ENCODE measurements at regions not wholly inside any gene's neighbourhood (a gene's known extent, or its start where the extent isn't known, plus 50 kb on each side); places are given as distances from the start of the nearest gene placed in this dataset.

DNA sequence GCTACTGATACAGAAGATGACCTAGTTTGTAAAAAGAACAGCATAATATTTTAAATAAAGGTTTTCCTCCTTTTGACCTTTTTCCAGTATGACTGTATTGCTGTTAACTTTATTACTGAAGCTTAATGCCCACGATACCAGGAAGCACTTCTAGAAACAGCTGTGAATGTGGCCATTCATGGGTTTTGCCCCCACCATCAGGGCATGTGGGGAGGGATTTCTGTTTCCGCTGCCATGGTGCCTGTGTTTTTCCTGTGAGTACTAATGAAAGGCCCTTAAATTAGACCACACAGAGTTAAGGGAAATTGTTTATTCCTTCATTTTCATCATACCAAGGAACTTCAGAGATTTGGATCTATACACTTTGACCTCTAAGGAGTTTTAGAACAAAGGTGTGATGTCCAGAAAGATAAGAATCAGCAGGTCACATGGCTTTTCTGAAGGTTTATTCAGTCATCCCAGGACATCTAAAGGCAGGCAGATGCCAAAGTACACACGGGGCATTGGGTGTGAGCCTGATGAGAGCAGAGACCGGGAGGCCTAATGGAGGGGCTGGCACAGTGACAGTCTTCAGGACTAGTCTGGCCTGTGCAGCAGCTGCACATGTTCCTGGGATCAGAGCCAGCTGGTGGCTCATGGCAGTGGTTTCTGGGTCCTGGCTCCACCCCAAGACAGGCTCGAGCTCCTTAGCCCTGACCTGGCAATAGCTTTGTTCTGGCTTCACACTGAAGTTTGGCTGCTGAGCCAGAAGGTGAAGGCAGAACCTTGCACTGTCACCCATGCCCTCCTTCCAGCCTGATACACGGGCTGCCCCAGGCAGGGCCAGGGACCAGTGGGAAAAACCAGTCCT lies 190.9 kb downstream of the REEP3 start:
- no peak for TF ChIP-seq JUND (IDR thresholded peaks at IDR 0.05; ENCODE audit: low read depth)
- in situ Hi-C loops (cut with HindIII; ENCODE audit: low pct_unique_long_range_greater_than_20kb, low sequenced_read_pairs), result no loop called here
- DNase-seq (ENCODE audit: low read depth in 1 of 2, low spot score in 1 of 2), result peak; percentile 41 to 95

GRCh38 chr10:63712717-63713115 lies 191.5 kb downstream of the REEP3 start:
- in situ Hi-C loops (cut with HindIII; ENCODE audit: low pct_unique_long_range_greater_than_20kb, low sequenced_read_pairs), result no loop called here
- DNase-seq (ENCODE audit: low read depth in 1 of 2, low spot score in 1 of 2), result no peak
- no peak for TF ChIP-seq JUND (IDR thresholded peaks at IDR 0.05; ENCODE audit: low read depth)

DNA sequence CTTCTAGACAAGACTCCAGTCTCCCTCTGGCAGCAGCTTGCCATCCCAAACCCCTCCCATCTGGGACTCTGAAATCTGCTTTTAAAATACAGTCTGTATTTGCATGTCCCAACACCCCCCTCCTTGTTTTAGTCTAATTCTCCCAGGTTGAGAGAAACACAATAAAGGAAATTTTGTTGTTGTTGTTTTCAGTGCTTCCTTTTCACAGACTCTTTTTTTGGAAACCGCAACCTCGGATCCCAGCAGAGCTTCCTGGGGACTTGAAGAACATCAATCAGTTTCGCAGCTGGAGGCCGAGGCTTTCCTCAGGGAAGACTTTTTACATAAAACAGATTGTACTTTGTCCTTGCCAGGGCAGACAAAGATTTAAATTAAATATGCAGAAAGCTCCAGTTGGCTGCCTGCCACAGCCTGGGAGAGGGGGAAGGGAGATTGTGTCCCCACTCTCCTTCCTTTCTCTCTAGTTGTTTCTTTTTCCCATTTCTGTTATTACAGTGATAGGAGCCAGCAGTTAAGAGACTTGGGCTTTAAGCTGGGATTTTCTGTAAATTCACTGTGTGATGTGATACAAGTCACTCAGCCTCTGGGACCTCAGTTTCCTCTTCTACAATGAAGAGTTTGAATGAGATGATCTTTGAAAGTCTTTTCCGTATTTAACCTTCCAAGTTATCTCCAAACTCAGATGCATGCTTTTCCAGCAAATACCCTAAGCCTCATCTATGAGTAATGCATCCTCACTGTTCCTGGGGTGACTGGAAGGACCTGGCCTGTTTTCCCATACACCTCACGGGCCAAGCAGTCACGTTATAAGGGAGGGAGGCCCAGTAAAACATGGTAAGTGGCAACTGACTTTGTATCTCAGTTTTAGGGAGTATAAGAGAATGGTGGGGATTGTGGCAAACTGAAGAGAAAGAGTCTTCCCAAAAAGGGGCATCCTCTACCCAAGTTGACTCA lies 192.3 kb downstream of the REEP3 start:
- in situ Hi-C loops (cut with HindIII; ENCODE audit: low pct_unique_long_range_greater_than_20kb, low sequenced_read_pairs), result no loop called here
- TF ChIP-seq JUND (IDR thresholded peaks at IDR 0.05; ENCODE audit: low read depth), result no peak
- no peak for DNase-seq (ENCODE audit: low read depth in 1 of 2, low spot score in 1 of 2)

- no peak for TF ChIP-seq JUND (IDR thresholded peaks at IDR 0.05; ENCODE audit: low read depth)
- in situ Hi-C loops (cut with HindIII; ENCODE audit: low pct_unique_long_range_greater_than_20kb, low sequenced_read_pairs), result no loop called here
These were observed 194.9 kb downstream of the REEP3 start for GRCh38 chr10:63716016-63716580.

DNA sequence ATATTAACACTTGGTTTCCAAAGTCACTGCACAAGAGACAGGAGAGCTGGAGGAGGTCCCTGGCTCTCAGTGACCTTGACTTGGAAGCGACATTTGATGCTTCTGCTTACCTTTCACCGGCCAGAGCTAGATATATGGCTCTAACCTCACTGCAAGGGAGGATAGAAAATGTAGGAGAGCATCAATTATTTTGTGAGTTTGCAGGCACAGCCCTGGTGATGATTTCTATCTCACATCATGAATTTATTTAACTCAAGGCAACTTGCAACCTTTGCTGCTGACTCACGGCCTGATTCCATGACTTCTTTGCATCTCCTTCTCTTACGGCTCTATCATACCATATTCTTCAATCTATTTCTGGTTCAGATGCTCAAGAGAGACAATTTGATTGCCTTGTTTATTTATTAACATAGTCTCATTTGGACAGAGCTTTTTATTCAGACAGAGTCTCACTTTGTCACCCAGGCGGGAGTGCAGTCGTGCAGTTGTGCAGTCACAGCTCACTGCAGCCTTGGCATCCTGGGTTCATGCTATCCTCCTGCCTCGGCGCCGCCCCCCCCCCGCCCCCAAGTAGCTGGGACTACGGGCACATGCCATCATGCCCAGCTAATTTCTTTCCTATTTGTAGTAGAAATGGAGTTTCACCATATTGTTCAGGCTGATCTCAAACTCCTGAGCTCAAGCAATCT lies 196.0 kb downstream of the REEP3 start:
- no peak for TF ChIP-seq JUND (IDR thresholded peaks at IDR 0.05; ENCODE audit: low read depth)
- in situ Hi-C loops (cut with HindIII; ENCODE audit: low pct_unique_long_range_greater_than_20kb, low sequenced_read_pairs), result no loop called here
- DNase-seq (ENCODE audit: low read depth in 1 of 2, low spot score in 1 of 2), result no peak

More at GRCh38 chr10:63716016-63716580, 194.9 kb downstream of the REEP3 start:
- no peak for DNase-seq (ENCODE audit: low read depth in 1 of 2, low spot score in 1 of 2)

- no peak for DNase-seq (ENCODE audit: low read depth in 1 of 2, low spot score in 1 of 2)
- in situ Hi-C loops (cut with HindIII; ENCODE audit: low pct_unique_long_range_greater_than_20kb, low sequenced_read_pairs), result no loop called here
- TF ChIP-seq JUND (IDR thresholded peaks at IDR 0.05; ENCODE audit: low read depth), result no peak
These were observed 196.8 kb downstream of the REEP3 start for GRCh38 chr10:63718006-63718405.

DNA sequence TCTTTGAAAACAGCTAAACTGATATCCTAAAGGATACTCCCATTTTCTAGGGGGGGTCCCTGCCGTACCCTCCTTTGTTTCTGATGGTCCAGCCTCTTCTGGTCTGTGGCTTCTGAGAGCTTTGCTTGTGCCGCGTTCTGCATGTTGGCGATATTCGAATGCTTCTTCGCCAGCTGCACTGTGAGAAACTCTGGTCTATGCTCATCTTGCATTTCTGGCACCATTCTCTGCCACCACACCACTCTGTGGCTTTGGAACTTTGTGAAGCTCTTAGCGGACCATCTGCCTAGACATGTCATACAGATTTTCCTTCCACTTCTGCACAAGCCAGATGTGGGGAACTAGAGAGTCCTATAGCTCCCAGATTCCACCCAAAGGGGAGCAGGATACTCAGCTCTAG lies 197.2 kb downstream of the REEP3 start:
- TF ChIP-seq JUND (IDR thresholded peaks at IDR 0.05; ENCODE audit: low read depth), result no peak
- in situ Hi-C loops (cut with HindIII; ENCODE audit: low pct_unique_long_range_greater_than_20kb, low sequenced_read_pairs), result no loop called here
- no peak for DNase-seq (ENCODE audit: low read depth in 1 of 2, low spot score in 1 of 2)

GRCh38 chr10:63719226-63719856 lies 198.1 kb downstream of the REEP3 start:
- in situ Hi-C loops (cut with HindIII; ENCODE audit: low pct_unique_long_range_greater_than_20kb, low sequenced_read_pairs), result no loop called here
- DNase-seq (ENCODE audit: low read depth in 1 of 2, low spot score in 1 of 2), result no peak
- TF ChIP-seq JUND (IDR thresholded peaks at IDR 0.05; ENCODE audit: low read depth), result no peak

DNA sequence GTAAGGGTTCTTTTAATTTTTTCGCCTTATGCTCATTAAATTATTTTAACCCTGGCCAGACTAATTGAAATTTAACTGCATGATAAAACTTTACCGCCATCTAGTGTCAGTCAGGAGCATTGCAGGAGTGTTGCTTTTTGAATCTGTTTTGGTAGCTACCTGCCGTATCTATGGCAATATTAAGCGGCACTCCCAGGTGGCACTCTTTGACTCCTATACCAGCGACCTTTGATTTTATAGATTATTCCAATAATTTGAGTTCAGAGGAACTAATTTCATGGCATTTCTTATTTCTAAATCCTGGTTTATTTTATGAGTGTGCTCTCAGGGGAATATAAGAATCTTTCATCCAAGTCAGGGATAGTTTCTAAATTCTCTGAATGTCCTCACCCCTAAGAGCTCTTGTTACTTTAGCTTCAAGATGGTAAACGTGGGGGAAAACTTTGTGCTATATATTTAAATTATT lies 198.9 kb downstream of the REEP3 start:
- DNase-seq (ENCODE audit: low read depth in 1 of 2, low spot score in 1 of 2), result peak in 1 of 2 experiments; percentile 78
- no peak for TF ChIP-seq JUND (IDR thresholded peaks at IDR 0.05; ENCODE audit: low read depth)
- in situ Hi-C loops (cut with HindIII; ENCODE audit: low pct_unique_long_range_greater_than_20kb, low sequenced_read_pairs), result no loop called here

DNA sequence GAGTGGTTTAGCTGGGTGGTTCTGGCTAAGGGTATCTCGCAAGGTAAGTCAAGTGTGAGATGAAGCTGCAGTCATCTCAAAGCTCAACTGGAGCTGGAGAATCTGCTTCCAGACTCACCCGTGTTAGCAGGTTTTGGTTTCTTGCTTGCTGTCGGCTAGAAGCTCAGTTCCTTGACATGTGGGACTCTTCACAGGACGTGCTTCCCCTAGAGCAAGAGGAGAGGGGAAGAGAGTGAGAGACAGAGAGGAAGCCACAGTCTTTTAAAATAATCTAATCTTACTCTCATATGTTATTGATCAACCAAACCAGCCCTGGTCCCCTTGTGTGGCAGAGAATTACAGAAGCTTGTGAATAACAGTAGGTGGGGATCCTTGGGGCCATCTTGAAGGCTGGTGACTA lies 199.5 kb downstream of the REEP3 start:
- DNase-seq (ENCODE audit: low read depth in 1 of 2, low spot score in 1 of 2), result no peak
- TF ChIP-seq JUND (IDR thresholded peaks at IDR 0.05; ENCODE audit: low read depth), result no peak
- in situ Hi-C loops (cut with HindIII; ENCODE audit: low pct_unique_long_range_greater_than_20kb, low sequenced_read_pairs), result no loop called here

DNA sequence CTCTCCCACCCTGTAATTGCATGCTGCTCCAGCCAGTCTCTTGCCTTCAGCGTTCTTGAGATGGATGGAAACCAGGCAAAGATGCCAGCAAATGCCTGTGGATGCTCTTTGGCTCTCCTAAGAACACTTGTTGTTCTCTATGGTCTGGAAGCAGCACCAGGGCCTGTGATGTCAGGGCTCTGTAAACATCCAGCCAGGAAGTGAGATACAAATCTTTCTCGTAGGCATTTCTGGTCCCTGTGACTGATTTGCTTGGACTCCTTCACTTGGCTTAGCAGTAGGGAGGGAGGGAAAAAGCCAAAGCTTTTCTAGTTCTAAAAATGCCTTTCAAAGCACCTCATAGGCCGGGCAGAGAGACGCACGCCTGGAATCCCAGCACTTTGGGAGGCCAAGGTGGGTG lies 201.3 kb downstream of the REEP3 start:
- in situ Hi-C loops (cut with HindIII; ENCODE audit: low pct_unique_long_range_greater_than_20kb, low sequenced_read_pairs), result no loop called here
- DNase-seq (ENCODE audit: low read depth in 1 of 2, low spot score in 1 of 2), result peak; percentile 33 to 87
- TF ChIP-seq JUND (IDR thresholded peaks at IDR 0.05; ENCODE audit: low read depth), result 0 out of 2 replicates have a peak, but pooled peaks have one; percentile 19
